Ectodermal cell (in vitro differentiated cells): ENCODE measurements at regions not wholly inside any gene's neighbourhood (a gene's known extent, or its start where the extent isn't known, plus 50 kb on each side); places are given as distances from the start of the nearest gene placed in this dataset.
"Not testable (repeated sequence)": the region's sequence is repeated elsewhere in the genome, so short reads cannot be mapped to it uniquely, and the experiment has no call there.

Source experiments
- H3K27ac ChIP-seq: 2 replicates; pipeline ENCODE4 v1.7.0; 2013; ENCODE audit warnings: mild to moderate bottlenecking, low read depth, low read length; ENCODE audit not compliant: insufficient read depth, poor library complexity, severe bottlenecking
- H3K27me3 ChIP-seq: 2 replicates; pipeline ENCODE4 v1.7.0; 2013; ENCODE audit warnings: mild to moderate bottlenecking, low read length; ENCODE audit not compliant: insufficient read depth, control insufficient read depth, poor library complexity, severe bottlenecking
- H3K36me3 ChIP-seq: one replicate; pipeline ENCODE4 v1.7.0; 2013; ENCODE audit warnings: low read length; ENCODE audit not compliant: control insufficient read depth, insufficient read depth
- H3K4me1 ChIP-seq: one replicate; pipeline ENCODE4 v1.7.0; 2013; ENCODE audit warnings: low read length; ENCODE audit not compliant: control insufficient read depth, insufficient read depth
- H3K4me3 ChIP-seq: 2 replicates; pipeline ENCODE4 v1.7.0; 2013; ENCODE audit warnings: low read depth, low read length, control low read depth; ENCODE audit not compliant: insufficient read depth
- H3K9me3 ChIP-seq: 2 replicates; pipeline ENCODE4 v1.7.0; 2013; ENCODE audit warnings: mild to moderate bottlenecking, low read length, moderate library complexity; ENCODE audit not compliant: control insufficient read depth
- WGBS, 2 experiments: methylation state at CpG; one replicate each; pipeline ENCODE4 v1.1.7; 2013; ENCODE audit warnings: missing lambda C conversion rate in 2 of 2; 5-methylcytosine and 5-hydroxymethylcytosine counted together

GRCh38 chr13:54511366-54511765, 1482.8 kb downstream of the OLFM4 start:
- H3K4me3 ChIP-seq: no peak overlapping the region
- WGBS, 2 experiments: 91 to 95% methylated on average over 5 of the region's 5 CpGs

DNA sequence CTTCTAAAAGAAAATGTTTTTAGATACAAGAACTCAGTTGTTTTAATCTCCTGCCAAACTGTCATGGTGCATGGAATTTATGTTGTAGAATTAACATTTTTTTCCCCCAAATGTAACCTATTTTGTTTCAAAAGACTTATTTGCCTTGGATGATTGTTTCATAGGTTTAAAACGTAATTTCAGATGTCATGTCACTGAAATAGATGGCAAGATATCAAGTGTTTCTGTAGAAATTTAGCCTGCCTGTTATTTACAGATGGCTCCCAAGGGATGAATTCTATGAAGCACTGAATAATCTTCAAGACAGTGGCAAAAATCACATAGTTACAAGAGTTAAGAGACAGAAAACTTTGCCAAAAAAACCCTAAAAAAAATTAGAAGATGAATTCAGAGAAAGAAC, 1484.6 kb downstream of the OLFM4 start:
- H3K27ac ChIP-seq: no peak overlapping the region
- WGBS, 2 experiments: 70 to 73% methylated on average over 1 of the region's 1 CpG
- H3K27me3 ChIP-seq: no peaks in the 10 kb centered on the region
- H3K36me3 ChIP-seq: no peaks in the 10 kb centered on the region
- H3K4me1 ChIP-seq: no peaks in the 10 kb centered on the region
- H3K9me3 ChIP-seq: no peaks in the 10 kb centered on the region
- no peak overlapping the region for H3K4me3 ChIP-seq

More at GRCh38 chr13:54511366-54511765, 1482.8 kb downstream of the OLFM4 start:
- Histone ChIP-seq H3K27ac (no peak overlapping the region), H3K4me1 (no peaks in the 10 kb centered on the region), H3K36me3 (no peaks in the 10 kb centered on the region), H3K9me3 (no peaks in the 10 kb centered on the region), H3K27me3 (no peaks in the 10 kb centered on the region)

- 67 to 73% methylated on average over 1 to 3 of the region's 3 CpGs for WGBS, 2 experiments
- H3K27ac ChIP-seq: no peak overlapping the region
These were observed 1507.5 kb downstream of the OLFM4 start for GRCh38 chr13:54536112-54536511.

DNA sequence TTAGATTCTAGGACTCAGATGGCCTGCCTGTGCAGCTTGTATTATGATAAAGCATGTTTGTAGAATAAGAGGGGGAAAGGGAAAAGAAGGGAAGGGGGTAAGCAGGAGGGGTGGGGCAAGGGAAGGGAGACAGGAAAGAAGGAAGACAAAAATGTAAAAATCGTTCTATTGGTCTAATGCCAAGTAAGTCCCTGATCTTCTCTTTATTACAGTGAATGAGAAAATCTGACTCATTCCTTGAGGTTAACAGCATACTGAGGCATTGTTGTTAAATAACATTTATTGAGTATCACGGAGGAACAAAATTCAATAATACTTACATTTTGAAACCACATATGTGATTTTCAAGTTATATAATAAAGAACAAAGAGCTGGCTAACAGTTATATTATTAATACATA, 1534.7 kb downstream of the OLFM4 start:
- no peaks in the 10 kb centered on the region for H3K4me1 ChIP-seq
- 88 to 89% methylated on average over 1 of the region's 2 CpGs for WGBS, 2 experiments
- H3K27me3 ChIP-seq: no peaks in the 10 kb centered on the region
- H3K36me3 ChIP-seq: no peaks in the 10 kb centered on the region
- no peaks in the 10 kb centered on the region for H3K9me3 ChIP-seq
- no peak overlapping the region for H3K27ac ChIP-seq
- no peak overlapping the region for H3K4me3 ChIP-seq

More at GRCh38 chr13:54536112-54536511, 1507.5 kb downstream of the OLFM4 start:
- no peaks in the 10 kb centered on the region for H3K27me3 ChIP-seq
- no peaks in the 10 kb centered on the region for H3K9me3 ChIP-seq
- no peak overlapping the region for H3K4me3 ChIP-seq
- H3K36me3 ChIP-seq: no peaks in the 10 kb centered on the region
- no peaks in the 10 kb centered on the region for H3K4me1 ChIP-seq

- peak overlapping the region; percentile 27 for H3K4me3 ChIP-seq
- H3K27me3 ChIP-seq, H3K9me3 ChIP-seq, H3K36me3 ChIP-seq, H3K4me1 ChIP-seq: not testable (repeated sequence)
- H3K27ac ChIP-seq: peak overlapping the region; percentile 44
- WGBS, 2 experiments: 33 to 47% methylated on average over 12 to 13 of the region's 13 CpGs
These were observed 1543.4 kb downstream of the OLFM4 start for GRCh38 chr13:54572037-54572436.

DNA sequence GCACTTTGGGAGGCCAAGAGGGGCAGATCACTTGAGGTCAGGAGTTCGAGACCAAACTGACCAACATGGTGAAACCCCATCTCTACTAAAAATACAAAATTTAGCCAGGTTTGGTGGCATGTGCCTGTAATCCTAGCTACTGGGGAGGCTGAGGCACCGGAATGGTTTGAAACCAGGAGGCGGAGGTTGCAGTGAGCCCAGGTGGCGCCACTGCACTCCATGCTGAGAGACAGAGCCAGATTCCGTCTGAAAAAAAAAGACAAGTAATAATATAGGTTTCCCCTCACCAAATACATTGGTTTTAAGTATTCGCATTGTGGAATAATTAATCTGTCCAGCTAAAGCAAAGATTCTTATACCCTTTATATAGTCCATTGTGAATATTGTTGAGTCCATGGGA, 1544.6 kb downstream of the OLFM4 start:
- Histone ChIP-seq H3K36me3 (no peaks in the 10 kb centered on the region), H3K9me3 (no peaks in the 10 kb centered on the region), H3K4me1 (no peaks in the 10 kb centered on the region), H3K27me3 (no peaks in the 10 kb centered on the region), H3K4me3 (no peak overlapping the region), H3K27ac (no peak overlapping the region)
- WGBS, 2 experiments: 93% methylated on average over 5 to 6 of the region's 6 CpGs

GRCh38 chr13:54574791-54575190, 1546.2 kb downstream of the OLFM4 start:
- H3K9me3 ChIP-seq: no peaks in the 10 kb centered on the region
- H3K4me1 ChIP-seq: no peaks in the 10 kb centered on the region
- 90 to 93% methylated on average over 4 of the region's 4 CpGs for WGBS, 2 experiments
- H3K27ac ChIP-seq: no peak overlapping the region
- H3K27me3 ChIP-seq: no peaks in the 10 kb centered on the region
- no peak overlapping the region for H3K4me3 ChIP-seq
- no peaks in the 10 kb centered on the region for H3K36me3 ChIP-seq

GRCh38 chr13:54591540-54591939, 1562.9 kb downstream of the OLFM4 start:
- no peak overlapping the region for H3K27ac ChIP-seq
- no peaks in the 10 kb centered on the region for H3K36me3 ChIP-seq
- H3K4me3 ChIP-seq: no peak overlapping the region
- H3K4me1 ChIP-seq: no peaks in the 10 kb centered on the region
- H3K27me3 ChIP-seq: no peaks in the 10 kb centered on the region
- H3K9me3 ChIP-seq: no peaks in the 10 kb centered on the region
- WGBS, 2 experiments: 88 to 90% methylated on average over 3 of the region's 3 CpGs

GRCh38 chr13:54592201-54592600, 1563.6 kb downstream of the OLFM4 start:
- no peak overlapping the region for H3K27ac ChIP-seq
- no peak overlapping the region for H3K4me3 ChIP-seq
- no peaks in the 10 kb centered on the region for H3K27me3 ChIP-seq
- WGBS, 2 experiments: 92 to 93% methylated on average over 2 of the region's 2 CpGs
- no peaks in the 10 kb centered on the region for H3K36me3 ChIP-seq
- H3K4me1 ChIP-seq: no peaks in the 10 kb centered on the region
- no peaks in the 10 kb centered on the region for H3K9me3 ChIP-seq

- Histone ChIP-seq H3K27me3 (no peaks in the 10 kb centered on the region), H3K4me3 (no peak overlapping the region), H3K9me3 (no peaks in the 10 kb centered on the region), H3K27ac (no peak overlapping the region), H3K4me1 (no peaks in the 10 kb centered on the region), H3K36me3 (no peaks in the 10 kb centered on the region)
- 93 to 94% methylated on average over 3 of the region's 3 CpGs for WGBS, 2 experiments
These were observed 1564.9 kb downstream of the OLFM4 start for GRCh38 chr13:54593504-54593903.

GRCh38 chr13:54597540-54598088, 1569.0 kb downstream of the OLFM4 start:
- no peaks in the 10 kb centered on the region for H3K4me1 ChIP-seq
- H3K27ac ChIP-seq: no peak overlapping the region
- H3K9me3 ChIP-seq: no peaks in the 10 kb centered on the region
- H3K27me3 ChIP-seq: no peaks in the 10 kb centered on the region
- 91 to 93% methylated on average over 3 of the region's 4 CpGs for WGBS, 2 experiments
- H3K36me3 ChIP-seq: no peaks in the 10 kb centered on the region
- H3K4me3 ChIP-seq: no peak overlapping the region
